Stimulated activated memory B cell treated with anti-CD40 and anti-IgM and Interleukin-4, amounts not matched to agents 10 μg/mL and 1 μg/mL and 100 μg/mL, for 72 hours (primary cell): ENCODE measurements at regions not wholly inside any gene's neighbourhood (a gene's known extent, or its start where the extent isn't known, plus 50 kb on each side); places are given as distances from the start of the nearest gene placed in this dataset.

Source experiments
- ATAC-seq: fragments of 150-1000 bp; cut with Tn5 transposase; 2 replicates; pipeline ENCODE4 v1.10.0; 2021
- H3K27ac Mint-ChIP-seq: one replicate; pipeline ENCODE4 v1.8.0; 2022; ENCODE audit warnings: mild to moderate bottlenecking, mixed read lengths
- H3K27me3 Mint-ChIP-seq: one replicate; pipeline ENCODE4 v1.8.0; 2022; ENCODE audit warnings: mixed read lengths
- H3K36me3 Mint-ChIP-seq: one replicate; pipeline ENCODE4 v1.8.0; 2022; ENCODE audit warnings: mixed read lengths
- H3K4me1 Mint-ChIP-seq: one replicate; pipeline ENCODE4 v1.8.0; 2022; ENCODE audit warnings: mixed read lengths
- H3K4me3 Mint-ChIP-seq: one replicate; pipeline ENCODE4 v1.8.0; 2022; ENCODE audit warnings: mild to moderate bottlenecking, moderate library complexity, mixed read lengths
- H3K9me3 Mint-ChIP-seq: one replicate; pipeline ENCODE4 v1.8.0; 2022; ENCODE audit warnings: mixed read lengths

- Mint-ChIP-seq H3K4me3 (no peak overlapping the region), H3K27me3 (no peaks in the 10 kb centered on the region), H3K9me3 (peaks cover 3% of the 10 kb centered on the region), H3K36me3 (no peaks in the 10 kb centered on the region), H3K27ac (no peak overlapping the region), H3K4me1 (no peaks in the 10 kb centered on the region)
- ATAC-seq, result no peak
Observed at GRCh38 chr20:7410150-7410549, 530.1 kb downstream of the HAO1 start.

GRCh38 chr20:7411075-7411474 lies 529.2 kb downstream of the HAO1 start:
- Mint-ChIP-seq H3K9me3 (peaks cover 3% of the 10 kb centered on the region), H3K27me3 (no peaks in the 10 kb centered on the region), H3K27ac (no peak overlapping the region), H3K36me3 (no peaks in the 10 kb centered on the region), H3K4me1 (no peaks in the 10 kb centered on the region), H3K4me3 (no peak overlapping the region)
- ATAC-seq, result no peak

GRCh38 chr20:7415427-7415826 lies 524.8 kb downstream of the HAO1 start:
- Mint-ChIP-seq H3K4me1 (no peaks in the 10 kb centered on the region), H3K9me3 (peaks cover 3% of the 10 kb centered on the region), H3K4me3 (no peak overlapping the region), H3K27me3 (no peaks in the 10 kb centered on the region), H3K36me3 (no peaks in the 10 kb centered on the region), H3K27ac (no peak overlapping the region)
- no peak for ATAC-seq

GRCh38 chr20:7416382-7416781 lies 523.9 kb downstream of the HAO1 start:
- Mint-ChIP-seq H3K27ac (no peak overlapping the region), H3K4me3 (no peak overlapping the region)
- ATAC-seq, result no peak

GRCh38 chr20:7420345-7420744 lies 519.9 kb downstream of the HAO1 start:
- Mint-ChIP-seq H3K27me3 (no peaks in the 10 kb centered on the region), H3K27ac (no peak overlapping the region), H3K9me3 (no peaks in the 10 kb centered on the region), H3K4me3 (no peak overlapping the region), H3K36me3 (no peaks in the 10 kb centered on the region), H3K4me1 (no peaks in the 10 kb centered on the region)
- ATAC-seq, result no peak

More at GRCh38 chr20:7416382-7416781, 523.9 kb downstream of the HAO1 start:
- no peaks in the 10 kb centered on the region for H3K36me3 Mint-ChIP-seq
- H3K4me1 Mint-ChIP-seq, result no peaks in the 10 kb centered on the region
- H3K27me3 Mint-ChIP-seq, result no peaks in the 10 kb centered on the region
- H3K9me3 Mint-ChIP-seq, result peaks cover 3% of the 10 kb centered on the region

- Mint-ChIP-seq H3K27ac (no peak overlapping the region), H3K36me3 (no peaks in the 10 kb centered on the region), H3K4me1 (no peaks in the 10 kb centered on the region), H3K4me3 (no peak overlapping the region), H3K9me3 (peaks cover 8% of the 10 kb centered on the region), H3K27me3 (no peaks in the 10 kb centered on the region)
- ATAC-seq, result no peak
Observed at GRCh38 chr20:7426890-7427496, 513.3 kb downstream of the HAO1 start.

- Mint-ChIP-seq H3K27ac (no peak overlapping the region), H3K4me1 (no peaks in the 10 kb centered on the region), H3K27me3 (no peaks in the 10 kb centered on the region), H3K9me3 (peaks cover 8% of the 10 kb centered on the region), H3K36me3 (no peaks in the 10 kb centered on the region), H3K4me3 (no peak overlapping the region)
- no peak for ATAC-seq
Observed at GRCh38 chr20:7428946-7429345, 511.3 kb downstream of the HAO1 start.

GRCh38 chr20:7432612-7433011 lies 507.6 kb downstream of the HAO1 start:
- H3K9me3 Mint-ChIP-seq, result peaks cover 8% of the 10 kb centered on the region
- no peaks in the 10 kb centered on the region for H3K36me3 Mint-ChIP-seq
- H3K27ac Mint-ChIP-seq, result no peak overlapping the region
- H3K4me1 Mint-ChIP-seq, result no peaks in the 10 kb centered on the region
- no peak overlapping the region for H3K4me3 Mint-ChIP-seq
- no peaks in the 10 kb centered on the region for H3K27me3 Mint-ChIP-seq
- no peak for ATAC-seq

- H3K4me3 Mint-ChIP-seq, result no peak overlapping the region
- ATAC-seq, result no peak
- no peaks in the 10 kb centered on the region for H3K36me3 Mint-ChIP-seq
- peaks cover 5% of the 10 kb centered on the region for H3K9me3 Mint-ChIP-seq
- H3K4me1 Mint-ChIP-seq, result no peaks in the 10 kb centered on the region
- no peaks in the 10 kb centered on the region for H3K27me3 Mint-ChIP-seq
- H3K27ac Mint-ChIP-seq, result no peak overlapping the region
Observed at GRCh38 chr20:7437311-7437710, 502.9 kb downstream of the HAO1 start.

GRCh38 chr20:7449269-7449668 lies 491.0 kb downstream of the HAO1 start:
- no peak overlapping the region for H3K4me3 Mint-ChIP-seq
- H3K4me1 Mint-ChIP-seq, result no peaks in the 10 kb centered on the region
- no peaks in the 10 kb centered on the region for H3K27me3 Mint-ChIP-seq
- peaks cover 2% of the 10 kb centered on the region for H3K9me3 Mint-ChIP-seq
- H3K27ac Mint-ChIP-seq, result no peak overlapping the region
- H3K36me3 Mint-ChIP-seq, result no peaks in the 10 kb centered on the region
- no peak for ATAC-seq

GRCh38 chr20:7452890-7453289 lies 487.4 kb downstream of the HAO1 start:
- no peak overlapping the region for H3K27ac Mint-ChIP-seq
- no peaks in the 10 kb centered on the region for H3K27me3 Mint-ChIP-seq
- no peaks in the 10 kb centered on the region for H3K36me3 Mint-ChIP-seq
- no peak for ATAC-seq
- no peaks in the 10 kb centered on the region for H3K9me3 Mint-ChIP-seq
- no peak overlapping the region for H3K4me3 Mint-ChIP-seq
- H3K4me1 Mint-ChIP-seq, result no peaks in the 10 kb centered on the region

- Mint-ChIP-seq H3K9me3 (no peaks in the 10 kb centered on the region), H3K27me3 (no peaks in the 10 kb centered on the region), H3K36me3 (no peaks in the 10 kb centered on the region), H3K27ac (no peak overlapping the region), H3K4me3 (no peak overlapping the region), H3K4me1 (no peaks in the 10 kb centered on the region)
- no peak for ATAC-seq
Observed at GRCh38 chr20:7454047-7454446, 486.2 kb downstream of the HAO1 start.

- Mint-ChIP-seq H3K27me3 (no peaks in the 10 kb centered on the region), H3K9me3 (no peaks in the 10 kb centered on the region), H3K36me3 (no peaks in the 10 kb centered on the region), H3K4me3 (no peak overlapping the region), H3K27ac (no peak overlapping the region), H3K4me1 (no peaks in the 10 kb centered on the region)
- no peak for ATAC-seq
Observed at GRCh38 chr20:7458459-7458858, 481.8 kb downstream of the HAO1 start.

- H3K27ac Mint-ChIP-seq, result no peak overlapping the region
- H3K4me1 Mint-ChIP-seq, result no peaks in the 10 kb centered on the region
- H3K27me3 Mint-ChIP-seq, result no peaks in the 10 kb centered on the region
- ATAC-seq, result no peak
- H3K9me3 Mint-ChIP-seq, result no peaks in the 10 kb centered on the region
- no peaks in the 10 kb centered on the region for H3K36me3 Mint-ChIP-seq
- no peak overlapping the region for H3K4me3 Mint-ChIP-seq
Observed at GRCh38 chr20:7459083-7459482, 481.2 kb downstream of the HAO1 start.

- Mint-ChIP-seq H3K4me1 (no peaks in the 10 kb centered on the region), H3K4me3 (no peak overlapping the region), H3K9me3 (no peaks in the 10 kb centered on the region), H3K36me3 (no peaks in the 10 kb centered on the region), H3K27ac (no peak overlapping the region), H3K27me3 (no peaks in the 10 kb centered on the region)
- ATAC-seq, result no peak
Observed at GRCh38 chr20:7463290-7463689, 477.0 kb downstream of the HAO1 start.

- Mint-ChIP-seq H3K4me3 (no peak overlapping the region), H3K27ac (no peak overlapping the region), H3K36me3 (no peaks in the 10 kb centered on the region), H3K27me3 (no peaks in the 10 kb centered on the region), H3K9me3 (peaks cover 2% of the 10 kb centered on the region), H3K4me1 (no peaks in the 10 kb centered on the region)
- ATAC-seq, result no peak
Observed at GRCh38 chr20:7470912-7471311, 469.3 kb downstream of the HAO1 start.

GRCh38 chr20:7490288-7490687 lies 450.0 kb downstream of the HAO1 start:
- H3K27ac Mint-ChIP-seq, result no peak overlapping the region
- no peaks in the 10 kb centered on the region for H3K27me3 Mint-ChIP-seq
- H3K4me1 Mint-ChIP-seq, result no peaks in the 10 kb centered on the region
- H3K9me3 Mint-ChIP-seq, result peaks cover 7% of the 10 kb centered on the region
- no peaks in the 10 kb centered on the region for H3K36me3 Mint-ChIP-seq
- ATAC-seq, result no peak
- H3K4me3 Mint-ChIP-seq, result no peak overlapping the region
